LNCaP clone FGC (cell line): ENCODE measurements at regions not wholly inside any gene's neighbourhood (a gene's known extent, or its start where the extent isn't known, plus 50 kb on each side); places are given as distances from the start of the nearest gene placed in this dataset.

Experiments
- DNase-seq: peaks from one replicate; pipeline ENCODE4 v3.0.0-alpha.2; 2011; ENCODE audit warnings: low read depth
- H3K4me3 ChIP-seq: 2 replicates; pipeline ENCODE4 v1.5.1; 2011; ENCODE audit warnings: mild to moderate bottlenecking, low read depth, low read length, control low read depth
- CTCF ChIP-seq: IDR thresholded peaks from 2 replicates; pipeline ENCODE4 v1.5.1; 2012; ENCODE audit warnings: mild to moderate bottlenecking; ENCODE audit not compliant: control insufficient read depth, insufficient read depth; ENCODE audit errors: extremely low read depth

- no peak for DNase-seq
- no peak overlapping the region for H3K4me3 ChIP-seq
- TF ChIP-seq CTCF: no peak
These were observed 100.8 kb upstream of the TANK start for GRCh38 chr2:161059388-161059787.

DNA sequence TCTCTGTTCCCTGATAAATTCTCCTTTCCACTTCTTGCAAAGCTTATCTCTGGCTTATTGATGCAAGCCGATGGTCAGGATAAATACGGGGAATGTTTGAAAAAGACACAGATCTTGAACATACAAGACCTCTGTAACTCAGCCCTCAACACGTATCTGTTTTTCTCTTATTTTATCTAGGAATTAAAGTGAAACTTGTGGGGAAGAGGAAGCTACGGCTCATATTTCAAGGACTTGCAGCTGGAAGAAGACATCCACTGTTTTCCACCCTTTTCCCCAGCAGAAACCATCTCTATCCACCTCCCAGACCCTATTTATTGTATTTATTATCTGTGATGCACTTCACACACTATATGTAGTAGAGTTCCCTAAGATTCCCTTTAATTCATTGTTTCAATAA is 98.4 kb upstream of the TANK start:
- no peak for TF ChIP-seq CTCF
- DNase-seq: no peak
- H3K4me3 ChIP-seq: no peak overlapping the region

DNA sequence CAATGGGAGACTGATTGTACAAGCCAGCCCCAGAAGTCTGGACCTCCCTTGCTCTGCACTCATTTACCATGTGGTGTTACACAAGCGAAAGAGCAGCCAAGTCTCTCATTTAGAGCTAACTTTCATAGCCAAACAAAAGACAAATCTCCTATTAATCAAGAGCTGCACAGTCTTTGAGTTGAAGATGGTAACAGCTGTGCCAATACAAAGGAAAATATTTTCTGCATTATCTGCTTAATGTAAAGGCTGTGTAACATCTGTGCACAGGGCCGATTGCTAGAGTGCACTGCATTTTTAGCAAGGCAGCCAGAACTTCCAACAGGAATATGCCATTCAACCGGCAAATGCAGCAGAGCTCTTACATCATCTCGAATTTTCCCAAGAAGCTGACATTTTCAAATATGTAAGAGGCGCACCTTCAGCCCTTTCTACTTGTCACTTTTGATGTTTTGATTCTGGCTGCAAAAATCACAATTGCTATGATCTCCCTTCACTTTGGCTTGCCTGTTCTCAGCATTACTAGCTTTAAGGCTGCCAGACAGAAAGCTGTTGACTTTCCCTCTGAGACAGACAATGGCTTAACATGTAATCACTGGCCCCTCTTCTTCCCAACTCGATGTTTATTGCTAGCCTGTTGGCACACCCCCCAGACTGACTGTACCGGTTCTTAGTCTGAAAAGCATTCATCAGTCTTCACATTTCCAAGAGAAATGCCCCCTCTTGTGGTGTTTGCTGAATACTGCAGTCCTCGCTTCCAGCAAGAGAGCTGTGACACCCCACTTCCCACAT is 96.9 kb upstream of the TANK start:
- TF ChIP-seq CTCF: peak; percentile 78
- peak; percentile 66 for DNase-seq
- H3K4me3 ChIP-seq: no peak overlapping the region

DNA sequence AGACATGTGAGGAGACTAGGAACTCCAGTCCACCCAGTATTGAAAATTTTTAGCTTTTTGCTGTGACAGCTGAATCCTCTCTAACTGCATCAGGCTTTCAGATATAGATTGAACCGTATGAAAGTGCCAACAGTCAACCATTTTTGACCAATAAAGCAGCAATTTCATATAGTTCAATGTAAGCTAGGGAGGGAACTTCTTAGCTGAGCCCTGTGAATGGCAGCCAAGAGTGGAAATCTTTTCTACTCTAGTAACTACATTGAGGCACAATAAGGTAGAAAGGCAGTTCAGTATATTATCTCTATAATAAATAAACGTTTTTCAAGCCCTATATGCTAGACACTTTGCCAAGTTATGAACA is 96.3 kb upstream of the TANK start:
- TF ChIP-seq CTCF: no peak
- no peak for DNase-seq
- no peak overlapping the region for H3K4me3 ChIP-seq

DNA sequence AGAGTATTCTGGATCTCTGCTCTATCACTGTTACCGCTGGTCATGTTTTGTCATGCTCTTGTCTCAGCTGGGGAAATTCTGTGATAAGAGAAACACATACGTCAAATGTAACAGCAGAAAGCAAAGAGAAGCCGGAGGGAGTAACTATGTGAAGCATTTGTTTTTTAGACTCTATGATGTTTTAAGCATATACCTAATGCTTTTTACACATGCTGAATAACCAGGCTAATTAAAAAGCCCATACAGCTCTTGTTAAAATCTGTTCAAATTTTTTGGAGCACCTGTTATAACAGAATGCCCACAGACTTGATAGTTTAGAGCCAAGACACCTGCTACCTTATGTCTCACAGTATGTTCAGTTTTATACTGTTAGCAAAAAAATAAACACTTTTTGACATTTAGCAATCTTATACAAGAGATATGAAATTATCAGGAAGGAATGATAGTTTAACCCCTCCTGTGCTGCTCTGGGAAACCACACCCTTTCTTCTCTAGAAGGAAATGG is 92.3 kb upstream of the TANK start:
- H3K4me3 ChIP-seq: no peak overlapping the region
- DNase-seq: no peak
- no peak for TF ChIP-seq CTCF

DNA sequence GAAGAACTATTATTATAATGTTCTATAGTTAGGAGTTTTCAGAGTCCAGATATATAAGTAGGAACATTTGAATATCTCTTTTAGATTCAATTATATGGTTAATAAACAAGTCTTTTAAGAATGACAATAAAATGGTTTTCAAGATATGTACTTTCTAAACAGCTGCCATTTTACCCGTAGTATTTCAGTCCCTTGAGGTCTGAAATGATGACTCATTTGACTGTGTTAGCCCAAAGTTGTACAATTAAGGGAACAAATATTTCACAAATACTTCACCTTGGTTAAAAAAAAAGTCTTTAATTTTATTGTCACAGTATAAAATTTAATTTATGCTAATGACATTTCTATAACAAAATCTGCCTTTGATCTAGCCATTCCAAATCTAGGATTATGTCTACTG is 91.6 kb upstream of the TANK start:
- H3K4me3 ChIP-seq: no peak overlapping the region
- no peak for TF ChIP-seq CTCF
- DNase-seq: no peak
